DND-41 (cell line): ENCODE measurements at regions not wholly inside any gene's neighbourhood (a gene's known extent, or its start where the extent isn't known, plus 50 kb on each side); places are given as distances from the start of the nearest gene placed in this dataset.

ENCODE experiments used
- ATAC-seq: fragments of 200-7000 bp; cut with Tn5 transposase; 3 replicates; pipeline ENCODE4 v1.9.1; 2021; ENCODE audit warnings: low read depth; ENCODE audit not compliant: insufficient read depth
- DNase-seq: peaks from one replicate; pipeline ENCODE4 v3.0.0-alpha.2; 2020
- H2AFZ ChIP-seq: 2 replicates; pipeline ENCODE4 v1.6.0; 2012; ENCODE audit warnings: low read depth, low read length
- H3K27ac ChIP-seq: 2 replicates; pipeline ENCODE4 v1.5.1; 2012; ENCODE audit warnings: low read length, inconsistent platforms
- H3K27me3 ChIP-seq: fragments of 200-600 bp; sonication (generic); 2 replicates; pipeline ENCODE4 v1.6.0; 2012; ENCODE audit warnings: low read length, mild to moderate bottlenecking, inconsistent platforms; ENCODE audit not compliant: insufficient read depth, poor library complexity
- H3K36me3 ChIP-seq: 2 replicates; pipeline ENCODE4 v1.5.1; 2012; ENCODE audit warnings: low read length, inconsistent platforms; ENCODE audit not compliant: insufficient read depth
- H3K4me1 ChIP-seq: 2 replicates; pipeline ENCODE4 v1.5.1; 2012; ENCODE audit warnings: mild to moderate bottlenecking, low read length; ENCODE audit not compliant: insufficient read depth
- H3K4me2 ChIP-seq: 2 replicates; pipeline ENCODE4 v1.6.0; 2012; ENCODE audit warnings: mild to moderate bottlenecking, moderate library complexity, low read length, inconsistent platforms; ENCODE audit not compliant: insufficient read depth
- H3K4me3 ChIP-seq, 2 experiments: fragments of 200-600 bp in 1 of 2; shearing (Covaris generic) in 1 of 2; 2 replicates each; pipeline ENCODE4 v1.5.1; 2012 to 2016; ENCODE audit warnings: inconsistent platforms in 2 of 2, low read length in 2 of 2, mild to moderate bottlenecking in 2 of 2, low read depth in 1 of 2, moderate library complexity in 1 of 2
- H3K79me2 ChIP-seq: 2 replicates; pipeline ENCODE4 v1.6.0; 2012; ENCODE audit warnings: low read length, inconsistent platforms; ENCODE audit not compliant: insufficient read depth
- H3K9ac ChIP-seq: 2 replicates; pipeline ENCODE4 v1.6.0; 2012; ENCODE audit warnings: low read depth, mild to moderate bottlenecking, inconsistent platforms, low read length, moderate library complexity
- H3K9me3 ChIP-seq: 2 replicates; pipeline ENCODE4 v1.5.1; 2012; ENCODE audit warnings: low read length, moderate library complexity, mild to moderate bottlenecking, inconsistent platforms; ENCODE audit not compliant: insufficient read depth, severe bottlenecking
- H4K20me1 ChIP-seq: 2 replicates; pipeline ENCODE4 v1.6.0; 2012; ENCODE audit warnings: low read length; ENCODE audit not compliant: insufficient read depth
- CTCF ChIP-seq: IDR thresholded peaks from 2 replicates; pipeline ENCODE4 v1.5.1; 2012; ENCODE audit warnings: borderline replicate concordance, low read length, moderate library complexity, mild to moderate bottlenecking; ENCODE audit not compliant: poor library complexity, severe bottlenecking; ENCODE audit errors: extremely low read depth
- EZH2 ChIP-seq: IDR thresholded peaks from 3 replicates; pipeline ENCODE4 v1.6.1; 2012; ENCODE audit warnings: borderline replicate concordance, low read depth, mild to moderate bottlenecking, moderate library complexity, low read length, inconsistent platforms; ENCODE audit not compliant: severe bottlenecking

DNA sequence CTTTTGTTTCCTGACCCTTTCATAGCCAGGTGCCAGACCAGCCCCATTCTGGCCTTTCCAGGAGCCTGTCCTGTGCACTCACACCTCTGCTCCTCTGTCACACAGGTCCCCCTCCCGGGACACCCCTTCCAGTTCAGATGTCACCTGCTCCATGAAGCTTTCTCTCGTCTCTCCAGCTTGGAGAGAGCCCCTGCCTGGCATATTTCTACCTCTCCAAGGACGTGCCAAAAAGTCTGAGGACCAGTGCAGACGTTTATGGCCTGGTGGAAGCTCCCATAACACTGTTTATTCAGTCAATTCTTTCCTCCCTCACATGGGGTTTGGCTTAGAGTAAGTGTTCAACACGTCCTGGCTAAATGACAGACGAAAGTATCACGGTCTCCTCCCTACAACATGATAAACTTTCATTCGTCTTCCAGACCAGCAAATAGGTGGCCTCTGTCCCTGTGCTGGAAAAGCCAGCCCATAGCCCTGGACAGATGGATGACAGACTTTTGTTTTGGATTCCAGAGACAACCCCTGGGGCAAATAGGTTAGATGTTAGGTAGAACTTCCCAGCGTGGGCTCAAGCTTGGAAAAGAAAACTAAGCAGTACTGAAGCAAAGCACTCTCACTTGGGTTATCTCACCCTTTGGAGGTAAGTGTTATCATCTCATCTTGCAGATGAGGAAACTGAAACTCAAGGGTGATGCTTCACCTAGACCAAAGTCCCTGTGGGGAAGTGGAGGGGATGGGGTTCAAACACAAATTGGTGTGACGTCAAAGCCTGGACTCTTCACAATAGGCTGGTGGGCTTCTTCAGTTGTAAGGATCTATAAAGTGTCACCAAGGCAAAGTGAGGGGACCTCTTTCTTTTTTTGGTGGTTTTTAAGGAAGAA, 52.9 kb upstream of the ECE1 start:
- Histone ChIP-seq H3K79me2 (peaks cover 35% of the 10 kb centered on the region), H3K9ac (no peak overlapping the region), H3K4me3 (no peak overlapping the region)

DNA sequence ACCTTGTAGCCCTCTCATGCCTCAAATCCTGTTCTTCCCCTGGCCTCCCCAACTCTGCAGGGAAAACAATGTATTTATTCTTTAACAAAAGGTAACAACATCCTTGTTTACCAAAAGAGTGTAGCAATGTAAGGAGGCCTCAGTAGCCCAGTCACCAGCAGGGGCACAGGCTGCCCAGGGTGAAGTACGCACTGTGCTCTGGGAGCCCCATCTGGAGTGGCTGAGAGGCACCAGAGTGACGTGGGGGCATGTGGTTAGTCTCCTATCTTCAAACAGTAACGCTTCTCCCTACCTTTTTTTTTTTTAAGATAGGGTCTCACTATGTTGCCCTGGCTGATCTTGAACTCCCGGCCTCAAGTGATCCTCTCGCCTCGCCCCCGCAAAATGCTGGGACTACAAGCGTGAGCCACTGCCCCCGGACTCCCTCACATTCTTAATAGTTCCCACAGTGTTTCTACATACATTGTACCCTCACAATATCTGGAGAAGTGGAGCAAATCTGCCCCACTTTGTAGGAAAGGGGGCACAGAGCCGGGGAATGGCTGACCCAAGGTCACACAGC, 51.3 kb upstream of the ECE1 start:
- Histone ChIP-seq H3K79me2 (peaks cover 35% of the 10 kb centered on the region), H3K4me3 (no peak overlapping the region), H3K4me2 (no peak overlapping the region), H2AFZ (no peak overlapping the region), H3K27me3 (no peaks in the 10 kb centered on the region), H3K36me3 (no peaks in the 10 kb centered on the region), H4K20me1 (peaks cover 68% of the 10 kb centered on the region), H3K4me1 (peaks cover 34% of the 10 kb centered on the region), H3K9ac (no peak overlapping the region), H3K9me3 (no peaks in the 10 kb centered on the region), H3K27ac (no peak overlapping the region)
- no peak for TF ChIP-seq CTCF
- TF ChIP-seq EZH2, result no peak
- ATAC-seq, result no peak
- DNase-seq, result no peak

More for the DNA sequence above, 52.9 kb upstream of the ECE1 start:
- Histone ChIP-seq H3K36me3 (no peaks in the 10 kb centered on the region), H3K27ac (no peak overlapping the region), H3K9me3 (no peaks in the 10 kb centered on the region), H3K4me2 (peak overlapping the region; percentile 79), H3K4me1 (peaks cover 40% of the 10 kb centered on the region), H2AFZ (no peak overlapping the region), H3K27me3 (no peaks in the 10 kb centered on the region), H4K20me1 (peaks cover 60% of the 10 kb centered on the region)
- TF ChIP-seq CTCF (no peak), EZH2 (no peak)
- no peak for DNase-seq
- ATAC-seq, result no peak

GRCh38 chr1:21341022-21341421, 50.8 kb upstream of the ECE1 start:
- no peak for ATAC-seq

More at GRCh38 chr1:21341022-21341421, 50.8 kb upstream of the ECE1 start:
- Histone ChIP-seq H3K4me2 (no peak overlapping the region), H3K79me2 (peaks cover 35% of the 10 kb centered on the region), H3K27me3 (no peaks in the 10 kb centered on the region), H3K36me3 (no peaks in the 10 kb centered on the region), H4K20me1 (peaks cover 68% of the 10 kb centered on the region), H3K27ac (no peak overlapping the region), H3K4me3 (no peak overlapping the region), H3K9ac (no peak overlapping the region), H3K4me1 (peaks cover 31% of the 10 kb centered on the region), H3K9me3 (no peaks in the 10 kb centered on the region), H2AFZ (no peak overlapping the region)
- DNase-seq, result no peak
- no peak for TF ChIP-seq CTCF
- no peak for TF ChIP-seq EZH2
